ENCODE measurements at regions not wholly inside any gene's neighbourhood (a gene's known extent, or its start where the extent isn't known, plus 50 kb on each side); places are given as distances from the start of the nearest gene placed in this dataset.

DNA sequence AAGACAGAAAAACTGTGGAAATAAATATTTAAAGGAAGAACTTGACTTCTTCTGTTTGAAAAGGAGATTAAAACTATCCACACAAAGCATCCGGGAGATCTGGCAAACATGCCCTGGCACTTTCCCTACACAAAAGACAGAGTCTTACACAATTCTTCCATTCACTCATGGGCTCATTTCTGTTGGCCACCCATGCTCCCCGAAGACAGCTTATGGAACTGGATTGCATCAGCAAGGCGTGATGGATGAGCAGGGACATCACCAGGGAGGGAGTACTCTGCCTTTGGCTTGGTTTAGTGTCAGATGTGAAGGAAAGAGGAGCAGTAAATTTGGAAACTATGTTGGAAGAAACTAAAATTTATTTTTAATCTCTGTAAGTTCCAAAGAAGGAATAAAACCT lies 379.3 kb downstream of the CD109 start:
- Histone ChIP-seq H3K4me2 (ENCODE audit: low read length) (no peak overlapping the region), H3K79me2 (replicated peaks; ENCODE audit: insufficient read depth, low read length) (no peaks in the 10 kb centered on the region), H3K9ac (ENCODE audit: low read length) (no peak overlapping the region), H3K36me3 (ENCODE audit: insufficient read depth, low read length) (no peaks in the 10 kb centered on the region), H3F3A (ENCODE audit: insufficient read depth, low read length, poor library complexity, severe bottlenecking) (no peaks in the 10 kb centered on the region), H3K9me2 (ENCODE audit: insufficient read depth, low read length) (no peaks in the 10 kb centered on the region), H3K27ac (ENCODE audit: low read length) (no peak overlapping the region), H3K9me3 (ENCODE audit: low read length) (no peaks in the 10 kb centered on the region), H3K27me3 (ENCODE audit: insufficient read depth, low read depth, low read length) (no peaks in the 10 kb centered on the region), H4K20me1 (ENCODE audit: insufficient read depth) (no peaks in the 10 kb centered on the region), H3K4me3 (ENCODE audit: low read length) (no peak overlapping the region), H2AFZ (ENCODE audit: low read depth, low read length) (no peak overlapping the region)
- TF ChIP-seq EP300 (conservative IDR thresholded peaks at IDR 0.05; ENCODE audit: poor library complexity, severe bottlenecking) (no peak), SMC3 (conservative IDR thresholded peaks at IDR 0.05; ENCODE audit: poor library complexity) (no peak), TAF1 (IDR thresholded peaks at IDR 0.05; ENCODE audit: low read depth) (no peak), MXI1 (conservative IDR thresholded peaks at IDR 0.05; ENCODE audit: poor library complexity, severe bottlenecking) (no peak), POLR2AphosphoS5 (IDR thresholded peaks at IDR 0.05) (no peak), RAD21 (conservative IDR thresholded peaks at IDR 0.05) (no peak), EZH2 (IDR thresholded peaks at IDR 0.05; ENCODE audit: borderline replicate concordance, insufficient read depth, low read length, poor library complexity, severe bottlenecking) (no peak)
- TF ChIP-seq, protein P1, sequence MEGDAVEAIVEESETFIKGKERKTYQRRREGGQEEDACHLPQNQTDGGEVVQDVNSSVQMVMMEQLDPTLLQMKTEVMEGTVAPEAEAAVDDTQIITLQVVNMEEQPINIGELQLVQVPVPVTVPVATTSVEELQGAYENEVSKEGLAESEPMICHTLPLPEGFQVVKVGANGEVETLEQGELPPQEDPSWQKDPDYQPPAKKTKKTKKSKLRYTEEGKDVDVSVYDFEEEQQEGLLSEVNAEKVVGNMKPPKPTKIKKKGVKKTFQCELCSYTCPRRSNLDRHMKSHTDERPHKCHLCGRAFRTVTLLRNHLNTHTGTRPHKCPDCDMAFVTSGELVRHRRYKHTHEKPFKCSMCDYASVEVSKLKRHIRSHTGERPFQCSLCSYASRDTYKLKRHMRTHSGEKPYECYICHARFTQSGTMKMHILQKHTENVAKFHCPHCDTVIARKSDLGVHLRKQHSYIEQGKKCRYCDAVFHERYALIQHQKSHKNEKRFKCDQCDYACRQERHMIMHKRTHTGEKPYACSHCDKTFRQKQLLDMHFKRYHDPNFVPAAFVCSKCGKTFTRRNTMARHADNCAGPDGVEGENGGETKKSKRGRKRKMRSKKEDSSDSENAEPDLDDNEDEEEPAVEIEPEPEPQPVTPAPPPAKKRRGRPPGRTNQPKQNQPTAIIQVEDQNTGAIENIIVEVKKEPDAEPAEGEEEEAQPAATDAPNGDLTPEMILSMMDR (IDR thresholded peaks at IDR 0.05; ENCODE audit: poor library complexity, severe bottlenecking) = no peak
- TF ChIP-seq, protein P2, sequence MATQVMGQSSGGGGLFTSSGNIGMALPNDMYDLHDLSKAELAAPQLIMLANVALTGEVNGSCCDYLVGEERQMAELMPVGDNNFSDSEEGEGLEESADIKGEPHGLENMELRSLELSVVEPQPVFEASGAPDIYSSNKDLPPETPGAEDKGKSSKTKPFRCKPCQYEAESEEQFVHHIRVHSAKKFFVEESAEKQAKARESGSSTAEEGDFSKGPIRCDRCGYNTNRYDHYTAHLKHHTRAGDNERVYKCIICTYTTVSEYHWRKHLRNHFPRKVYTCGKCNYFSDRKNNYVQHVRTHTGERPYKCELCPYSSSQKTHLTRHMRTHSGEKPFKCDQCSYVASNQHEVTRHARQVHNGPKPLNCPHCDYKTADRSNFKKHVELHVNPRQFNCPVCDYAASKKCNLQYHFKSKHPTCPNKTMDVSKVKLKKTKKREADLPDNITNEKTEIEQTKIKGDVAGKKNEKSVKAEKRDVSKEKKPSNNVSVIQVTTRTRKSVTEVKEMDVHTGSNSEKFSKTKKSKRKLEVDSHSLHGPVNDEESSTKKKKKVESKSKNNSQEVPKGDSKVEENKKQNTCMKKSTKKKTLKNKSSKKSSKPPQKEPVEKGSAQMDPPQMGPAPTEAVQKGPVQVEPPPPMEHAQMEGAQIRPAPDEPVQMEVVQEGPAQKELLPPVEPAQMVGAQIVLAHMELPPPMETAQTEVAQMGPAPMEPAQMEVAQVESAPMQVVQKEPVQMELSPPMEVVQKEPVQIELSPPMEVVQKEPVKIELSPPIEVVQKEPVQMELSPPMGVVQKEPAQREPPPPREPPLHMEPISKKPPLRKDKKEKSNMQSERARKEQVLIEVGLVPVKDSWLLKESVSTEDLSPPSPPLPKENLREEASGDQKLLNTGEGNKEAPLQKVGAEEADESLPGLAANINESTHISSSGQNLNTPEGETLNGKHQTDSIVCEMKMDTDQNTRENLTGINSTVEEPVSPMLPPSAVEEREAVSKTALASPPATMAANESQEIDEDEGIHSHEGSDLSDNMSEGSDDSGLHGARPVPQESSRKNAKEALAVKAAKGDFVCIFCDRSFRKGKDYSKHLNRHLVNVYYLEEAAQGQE (IDR thresholded peaks at IDR 0.05; ENCODE audit: borderline replicate concordance) = no peak

DNA sequence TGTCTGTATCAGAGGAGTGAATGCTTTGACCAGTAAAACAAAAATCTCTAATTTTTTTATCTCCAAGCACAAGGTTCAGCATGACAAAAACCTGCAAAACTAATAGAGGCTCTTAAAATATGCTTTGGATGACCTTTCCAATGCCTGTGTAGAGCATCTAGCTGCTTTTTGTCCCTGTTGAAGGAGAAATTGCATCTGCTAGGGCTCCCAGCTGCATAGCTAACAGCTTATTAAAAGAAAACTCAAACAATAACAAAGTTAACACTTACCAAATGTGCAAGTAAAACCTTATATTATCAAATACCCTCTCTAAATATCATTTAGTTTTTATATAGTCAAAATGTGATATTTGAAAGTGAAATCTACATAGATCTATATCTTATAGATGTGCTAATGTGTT lies 378.6 kb downstream of the CD109 start:
- H2AFZ ChIP-seq (ENCODE audit: low read depth, low read length) = no peak overlapping the region
- no peak overlapping the region for H3K9ac ChIP-seq (ENCODE audit: low read length)
- H3K4me3 ChIP-seq (ENCODE audit: low read length) = no peak overlapping the region
- no peaks in the 10 kb centered on the region for H3K79me2 ChIP-seq (replicated peaks; ENCODE audit: insufficient read depth, low read length)
- H3F3A ChIP-seq (ENCODE audit: insufficient read depth, low read length, poor library complexity, severe bottlenecking) = no peaks in the 10 kb centered on the region
- no peak for TF ChIP-seq MXI1 (conservative IDR thresholded peaks at IDR 0.05; ENCODE audit: poor library complexity, severe bottlenecking)
- TF ChIP-seq EZH2 (IDR thresholded peaks at IDR 0.05; ENCODE audit: borderline replicate concordance, insufficient read depth, low read length, poor library complexity, severe bottlenecking) = no peak
- TF ChIP-seq, protein P1 (IDR thresholded peaks at IDR 0.05; ENCODE audit: poor library complexity, severe bottlenecking) = no peak
- TF ChIP-seq POLR2AphosphoS5 (IDR thresholded peaks at IDR 0.05) = no peak
- no peak for TF ChIP-seq TAF1 (IDR thresholded peaks at IDR 0.05; ENCODE audit: low read depth)
- TF ChIP-seq SMC3 (conservative IDR thresholded peaks at IDR 0.05; ENCODE audit: poor library complexity) = no peak
- TF ChIP-seq, protein P2 (IDR thresholded peaks at IDR 0.05; ENCODE audit: borderline replicate concordance) = no peak
- no peak for TF ChIP-seq RAD21 (conservative IDR thresholded peaks at IDR 0.05)
- no peak for TF ChIP-seq EP300 (conservative IDR thresholded peaks at IDR 0.05; ENCODE audit: poor library complexity, severe bottlenecking)
- H3K36me3 ChIP-seq (ENCODE audit: insufficient read depth, low read length) = no peaks in the 10 kb centered on the region
- H3K9me3 ChIP-seq (ENCODE audit: low read length) = no peaks in the 10 kb centered on the region
- no peak overlapping the region for H3K4me2 ChIP-seq (ENCODE audit: low read length)
- H3K9me2 ChIP-seq (ENCODE audit: insufficient read depth, low read length) = no peaks in the 10 kb centered on the region
- H3K27ac ChIP-seq (ENCODE audit: low read length) = no peak overlapping the region
- no peaks in the 10 kb centered on the region for H3K27me3 ChIP-seq (ENCODE audit: insufficient read depth, low read depth, low read length)
- no peaks in the 10 kb centered on the region for H4K20me1 ChIP-seq (ENCODE audit: insufficient read depth)

Data from neural cell (in vitro differentiated cells).